HG03521 (cell line): ENCODE measurements at regions not wholly inside any gene's neighbourhood (a gene's known extent, or its start where the extent isn't known, plus 50 kb on each side); places are given as distances from the start of the nearest gene placed in this dataset.
"Not testable (repeated sequence)": the region's sequence is repeated elsewhere in the genome, so short reads cannot be mapped to it uniquely, and the experiment has no call there.

Experiments
- ATAC-seq: cut with Tn5 transposase; IDR thresholded peaks from one replicate; pipeline ENCODE4 v1.9.1; 2021; ENCODE audit warnings: mild to moderate bottlenecking, moderate library complexity; ENCODE audit not compliant: unreplicated experiment

GRCh38 chr4:10281996-10282395 lies 165.4 kb upstream of the WDR1 start:
- ATAC-seq = no peak

- no peak for ATAC-seq
These were observed 162.7 kb upstream of the WDR1 start for GRCh38 chr4:10279261-10279660.

- no peak for ATAC-seq
These were observed 161.5 kb upstream of the WDR1 start for GRCh38 chr4:10278071-10278470.

- no peak for ATAC-seq
These were observed 159.6 kb upstream of the WDR1 start for GRCh38 chr4:10276152-10276551.

- ATAC-seq = no peak
These were observed 159.1 kb upstream of the WDR1 start for GRCh38 chr4:10275696-10276095.

- ATAC-seq = no peak
These were observed 156.4 kb upstream of the WDR1 start for GRCh38 chr4:10273030-10273429.

- no peak for ATAC-seq
These were observed 155.9 kb upstream of the WDR1 start for GRCh38 chr4:10272511-10272910.

GRCh38 chr4:10267066-10267465 lies 150.5 kb upstream of the WDR1 start:
- no peak for ATAC-seq

GRCh38 chr4:10260777-10261176 lies 144.2 kb upstream of the WDR1 start:
- no peak for ATAC-seq

GRCh38 chr4:10259976-10260375 lies 143.4 kb upstream of the WDR1 start:
- ATAC-seq = no peak

- ATAC-seq = no peak
These were observed 139.6 kb upstream of the WDR1 start for GRCh38 chr4:10256203-10256602.

- no peak for ATAC-seq
These were observed 137.2 kb upstream of the WDR1 start for GRCh38 chr4:10253765-10254164.

- no peak for ATAC-seq
These were observed 129.2 kb upstream of the WDR1 start for GRCh38 chr4:10245751-10246150.

GRCh38 chr4:10243856-10244255 lies 127.3 kb upstream of the WDR1 start:
- ATAC-seq = no peak

GRCh38 chr4:10240691-10241090 lies 124.1 kb upstream of the WDR1 start:
- ATAC-seq = no peak

GRCh38 chr4:10239982-10240654 lies 123.5 kb upstream of the WDR1 start:
- no peak for ATAC-seq

GRCh38 chr4:10237131-10237530 lies 120.5 kb upstream of the WDR1 start:
- ATAC-seq = no peak

- no peak for ATAC-seq
These were observed 115.5 kb upstream of the WDR1 start for GRCh38 chr4:10232114-10232513.

GRCh38 chr4:10226756-10227155 lies 110.2 kb upstream of the WDR1 start:
- ATAC-seq = no peak

- ATAC-seq = no peak
These were observed 108.5 kb upstream of the WDR1 start for GRCh38 chr4:10225096-10225495.

GRCh38 chr4:10223782-10224181 lies 107.2 kb upstream of the WDR1 start:
- no peak for ATAC-seq

GRCh38 chr4:10213481-10213880 lies 96.9 kb upstream of the WDR1 start:
- ATAC-seq = not testable (repeated sequence)

GRCh38 chr4:10212901-10213300 lies 96.3 kb upstream of the WDR1 start:
- no peak for ATAC-seq
